ENCODE measurements at regions not wholly inside any gene's neighbourhood (a gene's known extent, or its start where the extent isn't known, plus 50 kb on each side); places are given as distances from the start of the nearest gene placed in this dataset.

GRCh38 chr3:4223777-4224176 is 79.4 kb upstream of the SETMAR start:
- TF ChIP-seq POLR2AphosphoS5 (IDR thresholded peaks at IDR 0.05) (no peak), CTCF (IDR thresholded peaks at IDR 0.05) (no peak)
